ENCODE measurements at regions not wholly inside any gene's neighbourhood (a gene's known extent, or its start where the extent isn't known, plus 50 kb on each side); places are given as distances from the start of the nearest gene placed in this dataset.

- Histone ChIP-seq H3T11ph (ENCODE audit: low read length) (no peak overlapping the region), H3K79me1 (ENCODE audit: insufficient read depth, low read depth, low read length, poor library complexity, severe bottlenecking) (no peaks in the 10 kb centered on the region), H3K79me2 (ENCODE audit: insufficient read depth, low read length) (no peaks in the 10 kb centered on the region), H3K23me2 (ENCODE audit: insufficient read length, low read depth, low read length, poor library complexity, severe bottlenecking) (no peaks in the 10 kb centered on the region), H3K14ac (ENCODE audit: insufficient read depth, low read length) (no peak overlapping the region), H2AFZ (ENCODE audit: low read length) (no peak overlapping the region), H3K56ac (ENCODE audit: insufficient read length, low read depth, low read length) (no peak overlapping the region), H3K4me1 (ENCODE audit: insufficient read depth, low read length) (no peaks in the 10 kb centered on the region), H3K23ac (ENCODE audit: insufficient read length, low read depth, low read length) (no peak overlapping the region), H3K9ac (ENCODE audit: extremely low read depth, insufficient read length, low read length) (no peak overlapping the region), H4K20me1 (ENCODE audit: control insufficient read depth, insufficient read depth, insufficient read length) (no peaks in the 10 kb centered on the region), H3K27me3 (ENCODE audit: insufficient read depth, low read length) (no peaks in the 10 kb centered on the region), H2BK5ac (ENCODE audit: insufficient read length, low read length) (no peak overlapping the region), H3K9me3 (ENCODE audit: control insufficient read depth, low read depth, low read length) (no peaks in the 10 kb centered on the region), H4K5ac (ENCODE audit: insufficient read length, low read depth, low read length) (no peak overlapping the region), H2BK15ac (ENCODE audit: low read depth, low read length) (no peak overlapping the region), H3K18ac (ENCODE audit: insufficient read length, low read depth, low read length) (no peak overlapping the region), H3K4ac (ENCODE audit: low read depth, low read length) (no peak overlapping the region), H2AK5ac (ENCODE audit: insufficient read length, low read length) (no peak overlapping the region), H3K27ac (ENCODE audit: insufficient read length, low read depth, low read length) (no peak overlapping the region), H4K8ac (replicated peaks; ENCODE audit: insufficient read length, low read depth, low read length) (no peak overlapping the region), H2BK12ac (ENCODE audit: insufficient read length, low read depth, low read length) (no peak overlapping the region), H2BK120ac (ENCODE audit: low read depth, low read length, poor library complexity, severe bottlenecking) (no peak overlapping the region), H3K4me2 (ENCODE audit: insufficient read depth, insufficient read length, low read length) (no peak overlapping the region), H2BK20ac (ENCODE audit: low read depth, low read length, poor library complexity, severe bottlenecking) (no peak overlapping the region), H4K91ac (ENCODE audit: insufficient read length, low read depth, low read length) (no peak overlapping the region)
- TF ChIP-seq CTCF (conservative IDR thresholded peaks at IDR 0.05), result no peak
- Mint-ChIP-seq H3K4me3 (no peak overlapping the region), H3K4me1 (no peaks in the 10 kb centered on the region), H3K9me3 (peaks cover 3% of the 10 kb centered on the region in 2 experiments; a peak in 4 of 5 replicates), H3K27me3 (ENCODE audit: low read depth) (no peaks in the 10 kb centered on the region), H3K27ac (no peak overlapping the region), H3K36me3 (ENCODE audit: insufficient read depth in 1 of 3, low read depth in 3 of 3) (no peaks in the 10 kb centered on the region)
- no peak for DNase-seq
- WGBS (ENCODE audit: extremely low coverage, insufficient read length, low lambda C conversion rate), result no CpG with 5 or more reads among the region's 1 CpG
Measured at GRCh38 chr11:111035746-111036145, 209.8 kb upstream of the POU2AF2 start.
